ENCODE measurements at regions not wholly inside any gene's neighbourhood (a gene's known extent, or its start where the extent isn't known, plus 50 kb on each side); places are given as distances from the start of the nearest gene placed in this dataset.

- TF ChIP-seq, protein P1, sequence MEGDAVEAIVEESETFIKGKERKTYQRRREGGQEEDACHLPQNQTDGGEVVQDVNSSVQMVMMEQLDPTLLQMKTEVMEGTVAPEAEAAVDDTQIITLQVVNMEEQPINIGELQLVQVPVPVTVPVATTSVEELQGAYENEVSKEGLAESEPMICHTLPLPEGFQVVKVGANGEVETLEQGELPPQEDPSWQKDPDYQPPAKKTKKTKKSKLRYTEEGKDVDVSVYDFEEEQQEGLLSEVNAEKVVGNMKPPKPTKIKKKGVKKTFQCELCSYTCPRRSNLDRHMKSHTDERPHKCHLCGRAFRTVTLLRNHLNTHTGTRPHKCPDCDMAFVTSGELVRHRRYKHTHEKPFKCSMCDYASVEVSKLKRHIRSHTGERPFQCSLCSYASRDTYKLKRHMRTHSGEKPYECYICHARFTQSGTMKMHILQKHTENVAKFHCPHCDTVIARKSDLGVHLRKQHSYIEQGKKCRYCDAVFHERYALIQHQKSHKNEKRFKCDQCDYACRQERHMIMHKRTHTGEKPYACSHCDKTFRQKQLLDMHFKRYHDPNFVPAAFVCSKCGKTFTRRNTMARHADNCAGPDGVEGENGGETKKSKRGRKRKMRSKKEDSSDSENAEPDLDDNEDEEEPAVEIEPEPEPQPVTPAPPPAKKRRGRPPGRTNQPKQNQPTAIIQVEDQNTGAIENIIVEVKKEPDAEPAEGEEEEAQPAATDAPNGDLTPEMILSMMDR (IDR thresholded peaks at IDR 0.05 in 8 of 11, conservative IDR thresholded peaks at IDR 0.05 in 3 of 11) = no peak
- no peak for TF ChIP-seq POLR2A (IDR thresholded peaks at IDR 0.05)
- no peak for TF ChIP-seq POLR2AphosphoS5 (IDR thresholded peaks at IDR 0.05)
These were observed 172.3 kb upstream of the GPR149 start for GRCh38 chr3:154602241-154602640.

All from spleen (tissue), 7 donors.